ENCODE measurements at regions not wholly inside any gene's neighbourhood (a gene's known extent, or its start where the extent isn't known, plus 50 kb on each side); places are given as distances from the start of the nearest gene placed in this dataset.

GRCh38 chr16:51822471-51822870, 671.4 kb upstream of the SALL1 start:
- DNase-seq: no peak
- H3K4me1 Mint-ChIP-seq (ENCODE audit: low read depth): peaks cover 6% of the 10 kb centered on the region

GRCh38 chr16:51821527-51821926, 670.5 kb upstream of the SALL1 start:
- Mint-ChIP-seq H3K27me3 (ENCODE audit: insufficient read depth) (no peaks in the 10 kb centered on the region), H3K4me1 (ENCODE audit: low read depth) (peaks cover 14% of the 10 kb centered on the region), H3K27ac (no peak overlapping the region), H3K36me3 (ENCODE audit: low read depth) (no peaks in the 10 kb centered on the region), H3K9me3 (no peaks in the 10 kb centered on the region), H3K4me3 (no peak overlapping the region)
- TF ChIP-seq CTCF (IDR thresholded peaks at IDR 0.05): no peak
- DNase-seq: no peak

More at GRCh38 chr16:51822471-51822870, 671.4 kb upstream of the SALL1 start:
- no peak for TF ChIP-seq CTCF (IDR thresholded peaks at IDR 0.05)
- no peaks in the 10 kb centered on the region for H3K9me3 Mint-ChIP-seq
- no peaks in the 10 kb centered on the region for H3K27me3 Mint-ChIP-seq (ENCODE audit: insufficient read depth)
- no peaks in the 10 kb centered on the region for H3K36me3 Mint-ChIP-seq (ENCODE audit: low read depth)
- no peak overlapping the region for H3K27ac Mint-ChIP-seq
- H3K4me3 Mint-ChIP-seq: no peak overlapping the region

GRCh38 chr16:51820176-51820575, 669.1 kb upstream of the SALL1 start:
- Mint-ChIP-seq H3K27ac (no peak overlapping the region), H3K9me3 (no peaks in the 10 kb centered on the region), H3K4me3 (no peak overlapping the region), H3K27me3 (ENCODE audit: insufficient read depth) (no peaks in the 10 kb centered on the region; the same call in 1 of the 2 replicates), H3K4me1 (ENCODE audit: low read depth) (peaks cover 14% of the 10 kb centered on the region), H3K36me3 (ENCODE audit: low read depth) (no peaks in the 10 kb centered on the region)
- TF ChIP-seq CTCF (IDR thresholded peaks at IDR 0.05): no peak
- no peak for DNase-seq

GRCh38 chr16:51818342-51818944, 667.4 kb upstream of the SALL1 start:
- DNase-seq: peak; percentile 48
- peaks cover 2% of the 10 kb centered on the region; the same call in 1 of the 2 replicates for H3K27me3 Mint-ChIP-seq (ENCODE audit: insufficient read depth)
- H3K36me3 Mint-ChIP-seq (ENCODE audit: low read depth): no peaks in the 10 kb centered on the region
- TF ChIP-seq CTCF (IDR thresholded peaks at IDR 0.05): peak; percentile 94
- H3K4me1 Mint-ChIP-seq (ENCODE audit: low read depth): peaks cover 14% of the 10 kb centered on the region
- no peak overlapping the region for H3K4me3 Mint-ChIP-seq
- peaks cover 4% of the 10 kb centered on the region; the same call in 1 of the 2 replicates for H3K9me3 Mint-ChIP-seq
- H3K27ac Mint-ChIP-seq: no peak overlapping the region

- TF ChIP-seq CTCF (IDR thresholded peaks at IDR 0.05): no peak
- Mint-ChIP-seq H3K27ac (no peak overlapping the region), H3K4me1 (ENCODE audit: low read depth) (peaks cover 14% of the 10 kb centered on the region), H3K9me3 (peaks cover 7% of the 10 kb centered on the region; the same call in 1 of the 2 replicates), H3K4me3 (no peak overlapping the region), H3K36me3 (ENCODE audit: low read depth) (no peaks in the 10 kb centered on the region), H3K27me3 (ENCODE audit: insufficient read depth) (peaks cover 2% of the 10 kb centered on the region; the same call in 1 of the 2 replicates)
- DNase-seq: peak; percentile 50
Observed at GRCh38 chr16:51816929-51817328, 665.9 kb upstream of the SALL1 start.

All from HFFc6 (cell line).